Stromal cell of bone marrow (primary cell): ENCODE measurements at regions not wholly inside any gene's neighbourhood (a gene's known extent, or its start where the extent isn't known, plus 50 kb on each side); places are given as distances from the start of the nearest gene placed in this dataset.

ENCODE experiments used
- DNase-seq: peaks from one replicate; pipeline ENCODE4 v3.0.0-alpha.2; 2012; ENCODE audit warnings: low read depth

- DNase-seq = no peak
Observed at GRCh38 chr12:46468813-46469212, 96.2 kb upstream of the SLC38A2 start.

GRCh38 chr12:46468160-46468559 lies 95.6 kb upstream of the SLC38A2 start:
- DNase-seq = no peak

- no peak for DNase-seq
Observed at GRCh38 chr12:46465307-46465706, 92.7 kb upstream of the SLC38A2 start.

GRCh38 chr12:46464863-46465262 lies 92.3 kb upstream of the SLC38A2 start:
- no peak for DNase-seq

GRCh38 chr12:46462641-46463355 lies 90.2 kb upstream of the SLC38A2 start:
- DNase-seq = no peak

- no peak for DNase-seq
Observed at GRCh38 chr12:46461907-46462640, 89.5 kb upstream of the SLC38A2 start.

- DNase-seq = no peak
Observed at GRCh38 chr12:46461459-46461858, 88.9 kb upstream of the SLC38A2 start.

- DNase-seq = no peak
Observed at GRCh38 chr12:46460682-46461210, 88.2 kb upstream of the SLC38A2 start.

GRCh38 chr12:46459861-46460545 lies 87.4 kb upstream of the SLC38A2 start:
- no peak for DNase-seq

GRCh38 chr12:46459111-46459510 lies 86.5 kb upstream of the SLC38A2 start:
- peak; percentile 70 for DNase-seq

- DNase-seq = no peak
Observed at GRCh38 chr12:46458500-46459102, 86.0 kb upstream of the SLC38A2 start.

- DNase-seq = no peak
Observed at GRCh38 chr12:46457958-46458357, 85.4 kb upstream of the SLC38A2 start.

GRCh38 chr12:46456356-46457334 lies 84.1 kb upstream of the SLC38A2 start:
- no peak for DNase-seq

- no peak for DNase-seq
Observed at GRCh38 chr12:46455648-46456352, 83.2 kb upstream of the SLC38A2 start.

GRCh38 chr12:46454981-46455380 lies 82.4 kb upstream of the SLC38A2 start:
- DNase-seq = no peak

- no peak for DNase-seq
Observed at GRCh38 chr12:46453428-46453827, 80.9 kb upstream of the SLC38A2 start.

GRCh38 chr12:46452776-46453175 lies 80.2 kb upstream of the SLC38A2 start:
- no peak for DNase-seq

- DNase-seq = no peak
Observed at GRCh38 chr12:46452061-46452615, 79.6 kb upstream of the SLC38A2 start.

GRCh38 chr12:46451276-46452021 lies 78.9 kb upstream of the SLC38A2 start:
- DNase-seq = no peak
